Osteoblast (primary cell): ENCODE measurements at regions not wholly inside any gene's neighbourhood (a gene's known extent, or its start where the extent isn't known, plus 50 kb on each side); places are given as distances from the start of the nearest gene placed in this dataset.

Source experiments
- DNase-seq: peaks from one replicate; pipeline ENCODE4 v3.0.0; 2011; ENCODE audit warnings: low spot score, mixed read lengths; ENCODE audit not compliant: insufficient read length; ENCODE audit errors: missing footprints
- H2AFZ ChIP-seq: 2 replicates; pipeline ENCODE4 v1.6.0; 2011; ENCODE audit warnings: mild to moderate bottlenecking, low read length
- H3K27ac ChIP-seq: 2 replicates; pipeline ENCODE4 v1.5.1; 2011; ENCODE audit warnings: mild to moderate bottlenecking, low read depth, low read length, moderate library complexity
- H3K27me3 ChIP-seq: 2 replicates; pipeline ENCODE4 v1.6.0; 2012; ENCODE audit warnings: mild to moderate bottlenecking, control low read depth, inconsistent platforms, low read length, moderate library complexity; ENCODE audit not compliant: insufficient read depth
- H3K36me3 ChIP-seq: 2 replicates; pipeline ENCODE4 v1.5.1; 2011; ENCODE audit warnings: mild to moderate bottlenecking, low read length, control low read depth, moderate library complexity; ENCODE audit not compliant: insufficient read depth
- H3K4me1 ChIP-seq: 2 replicates; pipeline ENCODE4 v1.5.1; 2011; ENCODE audit warnings: mild to moderate bottlenecking, low read length, control low read depth, moderate library complexity; ENCODE audit not compliant: insufficient read depth
- H3K4me2 ChIP-seq: 2 replicates; pipeline ENCODE4 v1.6.0; 2011; ENCODE audit warnings: mild to moderate bottlenecking, low read length; ENCODE audit not compliant: insufficient read depth
- H3K4me3 ChIP-seq: fragments of 200-600 bp; sonication (generic); 3 replicates; pipeline ENCODE4 v1.5.1; 2012; ENCODE audit warnings: mild to moderate bottlenecking, low read length, inconsistent platforms; ENCODE audit not compliant: insufficient read depth
- H3K79me2 ChIP-seq: 2 replicates; pipeline ENCODE4 v1.6.0; 2012; ENCODE audit warnings: mild to moderate bottlenecking, low read length, control low read depth, inconsistent platforms; ENCODE audit not compliant: insufficient read depth
- H3K9me3 ChIP-seq: 2 replicates; pipeline ENCODE4 v1.5.1; 2011; ENCODE audit warnings: low read depth, low read length, control low read depth
- H4K20me1 ChIP-seq: 2 replicates; pipeline ENCODE4 v1.6.0; 2012; ENCODE audit warnings: mild to moderate bottlenecking, low read length, control low read depth; ENCODE audit not compliant: insufficient read depth
- CTCF ChIP-seq: IDR thresholded peaks from 2 replicates; pipeline ENCODE4 v1.5.1; 2011; ENCODE audit warnings: mild to moderate bottlenecking, low read depth, low read length, moderate library complexity; ENCODE audit errors: extremely low read depth

GRCh38 chr20:6898928-6899327 lies 131.4 kb downstream of the BMP2 start:
- no peak for TF ChIP-seq CTCF
- Histone ChIP-seq H3K27ac (no peak overlapping the region), H3K36me3 (no peaks in the 10 kb centered on the region), H3K4me1 (no peaks in the 10 kb centered on the region), H3K9me3 (no peaks in the 10 kb centered on the region), H3K79me2 (no peaks in the 10 kb centered on the region), H2AFZ (no peak overlapping the region), H3K4me3 (no peak overlapping the region), H3K4me2 (no peak overlapping the region), H3K27me3 (no peaks in the 10 kb centered on the region), H4K20me1 (no peaks in the 10 kb centered on the region)
- DNase-seq = no peak

GRCh38 chr20:6906871-6907270 lies 139.4 kb downstream of the BMP2 start:
- no peak overlapping the region for H3K27ac ChIP-seq
- DNase-seq = no peak
- H4K20me1 ChIP-seq = no peaks in the 10 kb centered on the region
- no peak for TF ChIP-seq CTCF
- H2AFZ ChIP-seq = no peak overlapping the region
- H3K4me3 ChIP-seq = no peak overlapping the region
- H3K9me3 ChIP-seq = no peaks in the 10 kb centered on the region
- H3K27me3 ChIP-seq = no peaks in the 10 kb centered on the region
- no peaks in the 10 kb centered on the region for H3K79me2 ChIP-seq
- H3K4me1 ChIP-seq = no peaks in the 10 kb centered on the region
- H3K36me3 ChIP-seq = no peaks in the 10 kb centered on the region
- H3K4me2 ChIP-seq = no peak overlapping the region

- no peaks in the 10 kb centered on the region for H4K20me1 ChIP-seq
- no peak overlapping the region for H3K27ac ChIP-seq
- no peaks in the 10 kb centered on the region for H3K79me2 ChIP-seq
- no peaks in the 10 kb centered on the region for H3K4me1 ChIP-seq
- no peak for DNase-seq
- no peak for TF ChIP-seq CTCF
- no peaks in the 10 kb centered on the region for H3K9me3 ChIP-seq
- no peak overlapping the region for H3K4me2 ChIP-seq
- H3K4me3 ChIP-seq = no peak overlapping the region
- no peaks in the 10 kb centered on the region for H3K36me3 ChIP-seq
- H3K27me3 ChIP-seq = no peaks in the 10 kb centered on the region
- H2AFZ ChIP-seq = no peak overlapping the region
Measured at GRCh38 chr20:6908673-6909072, 141.2 kb downstream of the BMP2 start.

GRCh38 chr20:6909608-6910007 lies 142.1 kb downstream of the BMP2 start:
- no peak for TF ChIP-seq CTCF
- H3K4me2 ChIP-seq = no peak overlapping the region
- H3K9me3 ChIP-seq = no peaks in the 10 kb centered on the region
- no peaks in the 10 kb centered on the region for H4K20me1 ChIP-seq
- no peak overlapping the region for H3K4me3 ChIP-seq
- DNase-seq = no peak
- H3K36me3 ChIP-seq = no peaks in the 10 kb centered on the region
- H2AFZ ChIP-seq = no peak overlapping the region
- no peaks in the 10 kb centered on the region for H3K4me1 ChIP-seq
- H3K27me3 ChIP-seq = no peaks in the 10 kb centered on the region
- H3K79me2 ChIP-seq = no peaks in the 10 kb centered on the region
- H3K27ac ChIP-seq = no peak overlapping the region
